ENCODE measurements at regions not wholly inside any gene's neighbourhood (a gene's known extent, or its start where the extent isn't known, plus 50 kb on each side); places are given as distances from the start of the nearest gene placed in this dataset.

GRCh38 chr3:24945563-24945962, 450.9 kb upstream of the THRB start:
- ChIA-PET CTCF (no interaction called here), POLR2A (no interaction called here)
- BruUV-seq (replicated peaks), result no TSS peak
- Histone ChIP-seq H4K20me1 (replicated peaks; ENCODE audit: control insufficient read depth, extremely low read depth, insufficient read depth, low read length) (no peaks in the 10 kb centered on the region), H3K9me1 (replicated peaks; ENCODE audit: control insufficient read depth, extremely low read depth, insufficient read depth, low read length) (no peaks in the 10 kb centered on the region), H2AFZ (ENCODE audit: low read depth, low read length) (no peak overlapping the region), H3K4me1 (ENCODE audit: control insufficient read depth, extremely low read depth, insufficient read depth, low read length) (no peaks in the 10 kb centered on the region), H3K27ac (ENCODE audit: insufficient read depth, low read depth, low read length) (no peak overlapping the region), H3K79me2 (ENCODE audit: control insufficient read depth, insufficient read depth, low read length) (no peaks in the 10 kb centered on the region), H3K36me3 (ENCODE audit: control insufficient read depth in 2 of 2, extremely low read depth in 1 of 2, insufficient read depth in 2 of 2, low read length in 2 of 2) (no peaks in the 10 kb centered on the region), H3K9me3 (replicated peaks; ENCODE audit: control insufficient read depth, insufficient read depth, low read length) (no peaks in the 10 kb centered on the region), H3K9ac (replicated peaks; ENCODE audit: extremely low read depth, insufficient read depth, low read length) (no peak overlapping the region), H3K27me3 (ENCODE audit: control insufficient read depth in 2 of 2, insufficient read depth in 2 of 2, low read length in 2 of 2) (no peaks in the 10 kb centered on the region), H3K4me2 (ENCODE audit: insufficient read depth, low read length) (no peak overlapping the region), H3K4me3 (replicated peaks in 1 of 3; ENCODE audit: insufficient read depth in 1 of 3, low read depth in 1 of 3, low read length in 3 of 3) (no peak overlapping the region)
- intact Hi-C loops (cut with micrococcal nuclease), result no loop called here
- no peak for TF ChIP-seq GATA2 (IDR thresholded peaks at IDR 0.05; ENCODE audit: insufficient read depth, insufficient read length, low read depth, low read length)
- TF ChIP-seq POLR2A (IDR thresholded peaks at IDR 0.05; ENCODE audit: low read depth, low read length), result no peak
- TF ChIP-seq CTCF (IDR thresholded peaks at IDR 0.05; ENCODE audit: extremely low read depth in 1 of 2, insufficient read depth in 1 of 2, low read depth in 1 of 2, low read length in 2 of 2), result no peak
- TF ChIP-seq FOS (IDR thresholded peaks at IDR 0.05; ENCODE audit: borderline replicate concordance, insufficient read depth, low read length), result no peak
- TF ChIP-seq EZH2 (IDR thresholded peaks at IDR 0.05; ENCODE audit: borderline replicate concordance, low read depth, low read length, severe bottlenecking), result no peak
- FAIRE-seq (no peak), DNase-seq (ENCODE audit: low read depth, low spot score) (no peak)
- dilution Hi-C loops (cut with MboI; ENCODE audit: extremely low pct_ligation_motif_present, low sequenced_read_pairs), result no loop called here

- H2AFZ ChIP-seq (ENCODE audit: low read depth, low read length), result no peak overlapping the region
- H3K36me3 ChIP-seq (ENCODE audit: control insufficient read depth in 2 of 2, extremely low read depth in 1 of 2, insufficient read depth in 2 of 2, low read length in 2 of 2), result no peaks in the 10 kb centered on the region
- BruUV-seq (replicated peaks), result no TSS peak
- TF ChIP-seq CTCF (IDR thresholded peaks at IDR 0.05; ENCODE audit: extremely low read depth in 1 of 2, insufficient read depth in 1 of 2, low read depth in 1 of 2, low read length in 2 of 2) (no peak), MAX (IDR thresholded peaks at IDR 0.05; ENCODE audit: insufficient read depth, insufficient read length) (no peak), FOS (IDR thresholded peaks at IDR 0.05; ENCODE audit: borderline replicate concordance, insufficient read depth, low read length) (no peak), GATA2 (IDR thresholded peaks at IDR 0.05; ENCODE audit: insufficient read depth, insufficient read length, low read depth, low read length) (no peak), MYC (IDR thresholded peaks at IDR 0.05; ENCODE audit: low read depth, low read length) (no peak)
- no peak overlapping the region for H3K9ac ChIP-seq (replicated peaks; ENCODE audit: extremely low read depth, insufficient read depth, low read length)
- H3K79me2 ChIP-seq (ENCODE audit: control insufficient read depth, insufficient read depth, low read length), result no peaks in the 10 kb centered on the region
- H3K9me3 ChIP-seq (replicated peaks; ENCODE audit: control insufficient read depth, insufficient read depth, low read length), result no peaks in the 10 kb centered on the region
- intact Hi-C loops (cut with micrococcal nuclease) (no loop called here), dilution Hi-C loops (cut with MboI; ENCODE audit: extremely low pct_ligation_motif_present, low sequenced_read_pairs) (no loop called here)
- H3K27ac ChIP-seq (ENCODE audit: insufficient read depth, low read depth, low read length), result no peak overlapping the region
- no peaks in the 10 kb centered on the region for H3K4me1 ChIP-seq (ENCODE audit: control insufficient read depth, extremely low read depth, insufficient read depth, low read length)
- no peak overlapping the region for H3K4me2 ChIP-seq (ENCODE audit: insufficient read depth, low read length)
- ChIA-PET CTCF (no interaction called here), POLR2A (no interaction called here)
- no peaks in the 10 kb centered on the region for H3K9me1 ChIP-seq (replicated peaks; ENCODE audit: control insufficient read depth, extremely low read depth, insufficient read depth, low read length)
- H3K27me3 ChIP-seq (ENCODE audit: control insufficient read depth in 2 of 2, insufficient read depth in 2 of 2, low read length in 2 of 2), result no peaks in the 10 kb centered on the region
- no peak overlapping the region for H3K4me3 ChIP-seq (replicated peaks in 1 of 3; ENCODE audit: insufficient read depth in 1 of 3, low read depth in 1 of 3, low read length in 3 of 3)
- FAIRE-seq (no peak), DNase-seq (ENCODE audit: low read depth, low spot score) (no peak)
- H4K20me1 ChIP-seq (replicated peaks; ENCODE audit: control insufficient read depth, extremely low read depth, insufficient read depth, low read length), result no peaks in the 10 kb centered on the region
Measured at GRCh38 chr3:24947103-24947502, 452.5 kb upstream of the THRB start.

Measured in endothelial cell of umbilical vein (primary cell).